ENCODE measurements at regions not wholly inside any gene's neighbourhood (a gene's known extent, or its start where the extent isn't known, plus 50 kb on each side); places are given as distances from the start of the nearest gene placed in this dataset.

DNA sequence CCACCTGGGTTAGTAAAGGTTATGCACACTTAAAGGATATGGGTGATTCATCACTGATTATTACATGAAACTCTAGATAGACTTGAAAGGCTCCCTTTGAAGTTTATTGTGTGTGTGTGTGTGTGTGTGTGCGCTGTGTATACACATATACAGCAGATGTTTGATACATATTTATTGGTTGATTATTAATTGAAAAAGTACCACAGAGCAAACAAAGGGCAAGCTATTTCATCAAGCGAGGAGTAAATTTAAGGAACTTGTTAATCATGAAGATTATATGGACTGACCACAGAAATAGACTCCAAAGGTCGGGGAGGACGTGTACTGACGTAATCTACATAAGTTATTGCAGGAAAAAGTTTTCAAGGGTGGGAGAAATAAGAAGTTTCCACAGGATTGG, 617.4 kb upstream of the POU3F3 start:
- no peak overlapping the region for H2AFZ ChIP-seq (ENCODE audit: low read length)
- no peaks in the 10 kb centered on the region for H3K79me2 ChIP-seq (ENCODE audit: insufficient read depth, low read length)
- TF ChIP-seq, protein P1, sequence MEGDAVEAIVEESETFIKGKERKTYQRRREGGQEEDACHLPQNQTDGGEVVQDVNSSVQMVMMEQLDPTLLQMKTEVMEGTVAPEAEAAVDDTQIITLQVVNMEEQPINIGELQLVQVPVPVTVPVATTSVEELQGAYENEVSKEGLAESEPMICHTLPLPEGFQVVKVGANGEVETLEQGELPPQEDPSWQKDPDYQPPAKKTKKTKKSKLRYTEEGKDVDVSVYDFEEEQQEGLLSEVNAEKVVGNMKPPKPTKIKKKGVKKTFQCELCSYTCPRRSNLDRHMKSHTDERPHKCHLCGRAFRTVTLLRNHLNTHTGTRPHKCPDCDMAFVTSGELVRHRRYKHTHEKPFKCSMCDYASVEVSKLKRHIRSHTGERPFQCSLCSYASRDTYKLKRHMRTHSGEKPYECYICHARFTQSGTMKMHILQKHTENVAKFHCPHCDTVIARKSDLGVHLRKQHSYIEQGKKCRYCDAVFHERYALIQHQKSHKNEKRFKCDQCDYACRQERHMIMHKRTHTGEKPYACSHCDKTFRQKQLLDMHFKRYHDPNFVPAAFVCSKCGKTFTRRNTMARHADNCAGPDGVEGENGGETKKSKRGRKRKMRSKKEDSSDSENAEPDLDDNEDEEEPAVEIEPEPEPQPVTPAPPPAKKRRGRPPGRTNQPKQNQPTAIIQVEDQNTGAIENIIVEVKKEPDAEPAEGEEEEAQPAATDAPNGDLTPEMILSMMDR (IDR thresholded peaks at IDR 0.05; ENCODE audit: extremely low read depth, low read depth, low read length) = no peak
- no peak overlapping the region for H3K4me2 ChIP-seq (ENCODE audit: insufficient read depth, low read length)
- H3K27me3 ChIP-seq (ENCODE audit: insufficient read depth, low read length) = no peaks in the 10 kb centered on the region
- no peaks in the 10 kb centered on the region for H4K20me1 ChIP-seq (ENCODE audit: insufficient read depth, low read length)
- no peaks in the 10 kb centered on the region for H3K36me3 ChIP-seq (ENCODE audit: insufficient read depth, low read length)
- H3K4me1 ChIP-seq (ENCODE audit: insufficient read depth, low read length) = no peaks in the 10 kb centered on the region
- no peak overlapping the region for H3K4me3 ChIP-seq (ENCODE audit: insufficient read depth, low read length)
- no peaks in the 10 kb centered on the region for H3K9me3 ChIP-seq (ENCODE audit: low read depth, low read length)
- no peak for DNase-seq (ENCODE audit: insufficient read length, low spot score, missing footprints)
- no peak overlapping the region for H3K27ac ChIP-seq (ENCODE audit: low read depth, low read length)

DNA sequence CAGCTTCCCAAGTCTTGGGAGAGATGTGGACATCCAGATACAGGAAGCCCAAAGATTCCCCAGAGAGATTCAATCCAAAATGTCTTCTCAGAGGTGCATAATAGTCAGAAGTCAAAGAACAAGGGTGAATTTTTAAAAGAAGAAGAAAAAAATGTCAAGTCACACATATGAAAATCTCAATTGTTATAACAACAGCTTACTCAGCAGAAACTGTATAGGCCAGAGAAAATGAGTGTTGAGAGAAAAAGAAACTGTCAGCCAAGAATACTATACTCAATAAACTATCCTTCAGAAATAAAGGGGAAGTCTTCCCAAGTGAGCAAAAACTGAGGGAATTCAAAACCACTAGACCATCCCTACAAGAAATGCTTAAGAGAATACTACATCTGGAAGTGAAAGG, 612.9 kb upstream of the POU3F3 start:
- TF ChIP-seq, protein P1 (IDR thresholded peaks at IDR 0.05; ENCODE audit: extremely low read depth, low read depth, low read length) = no peak
- Histone ChIP-seq H3K79me2 (ENCODE audit: insufficient read depth, low read length) (no peaks in the 10 kb centered on the region), H3K27me3 (ENCODE audit: insufficient read depth, low read length) (no peaks in the 10 kb centered on the region), H3K4me1 (ENCODE audit: insufficient read depth, low read length) (no peaks in the 10 kb centered on the region), H3K36me3 (ENCODE audit: insufficient read depth, low read length) (no peaks in the 10 kb centered on the region), H3K4me3 (ENCODE audit: insufficient read depth, low read length) (no peak overlapping the region), H4K20me1 (ENCODE audit: insufficient read depth, low read length) (no peaks in the 10 kb centered on the region), H2AFZ (ENCODE audit: low read length) (no peak overlapping the region), H3K4me2 (ENCODE audit: insufficient read depth, low read length) (no peak overlapping the region), H3K9me3 (ENCODE audit: low read depth, low read length) (no peaks in the 10 kb centered on the region), H3K27ac (ENCODE audit: low read depth, low read length) (no peak overlapping the region)
- no peak for DNase-seq (ENCODE audit: insufficient read length, low spot score, missing footprints)

DNA sequence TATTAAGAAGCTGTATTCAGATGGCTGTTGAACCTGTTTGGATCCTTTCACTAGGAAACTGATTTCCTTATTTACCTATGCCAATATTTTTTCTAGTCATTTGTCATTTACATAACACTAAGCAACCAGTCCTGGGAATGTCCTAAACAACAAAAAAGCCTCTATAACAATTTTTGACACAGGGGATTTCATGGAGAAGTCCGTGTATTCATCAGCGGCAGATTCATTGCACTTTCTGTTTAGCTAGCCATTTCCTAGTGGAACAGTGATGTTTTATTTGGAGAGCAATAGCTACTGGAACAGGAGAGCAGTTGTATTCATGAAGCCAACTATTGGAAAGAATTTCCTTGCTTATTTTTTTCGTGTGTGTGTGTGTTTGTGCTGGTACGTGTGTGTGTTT, 604.3 kb upstream of the POU3F3 start:
- no peaks in the 10 kb centered on the region for H3K79me2 ChIP-seq (ENCODE audit: insufficient read depth, low read length)
- no peaks in the 10 kb centered on the region for H3K4me1 ChIP-seq (ENCODE audit: insufficient read depth, low read length)
- H3K36me3 ChIP-seq (ENCODE audit: insufficient read depth, low read length) = no peaks in the 10 kb centered on the region
- H3K27me3 ChIP-seq (ENCODE audit: insufficient read depth, low read length) = no peaks in the 10 kb centered on the region
- no peaks in the 10 kb centered on the region for H3K9me3 ChIP-seq (ENCODE audit: low read depth, low read length)
- TF ChIP-seq, protein P1 (IDR thresholded peaks at IDR 0.05; ENCODE audit: extremely low read depth, low read depth, low read length) = no peak
- no peak overlapping the region for H3K27ac ChIP-seq (ENCODE audit: low read depth, low read length)
- H3K4me3 ChIP-seq (ENCODE audit: insufficient read depth, low read length) = no peak overlapping the region
- H4K20me1 ChIP-seq (ENCODE audit: insufficient read depth, low read length) = no peaks in the 10 kb centered on the region
- no peak for DNase-seq (ENCODE audit: insufficient read length, low spot score, missing footprints)
- no peak overlapping the region for H2AFZ ChIP-seq (ENCODE audit: low read length)
- H3K4me2 ChIP-seq (ENCODE audit: insufficient read depth, low read length) = no peak overlapping the region

DNA sequence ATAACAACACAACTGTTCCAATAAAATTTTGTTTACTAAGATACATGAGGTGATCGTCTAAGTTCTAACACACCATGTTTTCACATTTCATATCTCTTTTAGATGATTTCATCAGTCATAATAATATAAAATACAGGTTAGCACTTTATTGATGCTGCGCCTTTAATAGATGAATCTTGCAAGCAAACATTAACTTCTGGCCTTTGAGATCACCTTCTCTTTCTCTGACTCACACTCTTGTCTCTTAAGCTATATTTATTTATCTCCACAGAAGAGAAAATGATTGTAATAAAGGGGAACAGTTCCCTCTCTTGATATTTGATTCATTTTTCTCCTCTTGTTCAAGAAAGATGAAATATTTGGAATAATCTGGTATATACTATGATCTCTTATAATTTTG, 603.3 kb upstream of the POU3F3 start:
- DNase-seq (ENCODE audit: insufficient read length, low spot score, missing footprints) = no peak
- Histone ChIP-seq H3K27ac (ENCODE audit: low read depth, low read length) (no peak overlapping the region), H2AFZ (ENCODE audit: low read length) (no peak overlapping the region), H3K4me3 (ENCODE audit: insufficient read depth, low read length) (no peak overlapping the region), H3K4me2 (ENCODE audit: insufficient read depth, low read length) (no peak overlapping the region), H3K4me1 (ENCODE audit: insufficient read depth, low read length) (no peaks in the 10 kb centered on the region), H3K27me3 (ENCODE audit: insufficient read depth, low read length) (no peaks in the 10 kb centered on the region), H3K9me3 (ENCODE audit: low read depth, low read length) (no peaks in the 10 kb centered on the region), H3K36me3 (ENCODE audit: insufficient read depth, low read length) (no peaks in the 10 kb centered on the region), H4K20me1 (ENCODE audit: insufficient read depth, low read length) (no peaks in the 10 kb centered on the region), H3K79me2 (ENCODE audit: insufficient read depth, low read length) (no peaks in the 10 kb centered on the region)
- TF ChIP-seq, protein P1 (IDR thresholded peaks at IDR 0.05; ENCODE audit: extremely low read depth, low read depth, low read length) = no peak
